AG09309 (cell line): ENCODE measurements at regions not wholly inside any gene's neighbourhood (a gene's known extent, or its start where the extent isn't known, plus 50 kb on each side); places are given as distances from the start of the nearest gene placed in this dataset.

ENCODE experiments used
- DNase-seq: peaks from one replicate; pipeline ENCODE4 v3.0.0-alpha.2; 2010; ENCODE audit warnings: low read depth
- H3K4me3 ChIP-seq: 2 replicates; pipeline ENCODE4 v1.5.1; 2011; ENCODE audit warnings: mild to moderate bottlenecking, low read depth, low read length, moderate library complexity; ENCODE audit not compliant: control insufficient read depth
- CTCF ChIP-seq: IDR thresholded peaks from 2 replicates; pipeline ENCODE4 v1.5.1; 2011; ENCODE audit warnings: mild to moderate bottlenecking, low read depth, low read length, inconsistent platforms; ENCODE audit not compliant: insufficient read depth, control insufficient read depth; ENCODE audit errors: missing control alignments

GRCh38 chr2:2848621-2849333 lies 517.7 kb upstream of the MYT1L start:
- H3K4me3 ChIP-seq = no peak overlapping the region
- no peak for DNase-seq
- TF ChIP-seq CTCF = no peak

- TF ChIP-seq CTCF = no peak
- no peak overlapping the region for H3K4me3 ChIP-seq
- DNase-seq = no peak
Observed at GRCh38 chr2:2848198-2848597, 517.1 kb upstream of the MYT1L start.

GRCh38 chr2:2847209-2847676 lies 516.2 kb upstream of the MYT1L start:
- no peak for DNase-seq
- TF ChIP-seq CTCF = no peak
- H3K4me3 ChIP-seq = no peak overlapping the region

- no peak for DNase-seq
- no peak for TF ChIP-seq CTCF
- no peak overlapping the region for H3K4me3 ChIP-seq
Observed at GRCh38 chr2:2846332-2847208, 515.5 kb upstream of the MYT1L start.

GRCh38 chr2:2845806-2846315 lies 514.8 kb upstream of the MYT1L start:
- no peak for DNase-seq
- H3K4me3 ChIP-seq = no peak overlapping the region
- TF ChIP-seq CTCF = no peak

GRCh38 chr2:2845267-2845666 lies 514.2 kb upstream of the MYT1L start:
- DNase-seq = no peak
- TF ChIP-seq CTCF = no peak
- H3K4me3 ChIP-seq = no peak overlapping the region
